ENCODE measurements at regions not wholly inside any gene's neighbourhood (a gene's known extent, or its start where the extent isn't known, plus 50 kb on each side); places are given as distances from the start of the nearest gene placed in this dataset.

DNA sequence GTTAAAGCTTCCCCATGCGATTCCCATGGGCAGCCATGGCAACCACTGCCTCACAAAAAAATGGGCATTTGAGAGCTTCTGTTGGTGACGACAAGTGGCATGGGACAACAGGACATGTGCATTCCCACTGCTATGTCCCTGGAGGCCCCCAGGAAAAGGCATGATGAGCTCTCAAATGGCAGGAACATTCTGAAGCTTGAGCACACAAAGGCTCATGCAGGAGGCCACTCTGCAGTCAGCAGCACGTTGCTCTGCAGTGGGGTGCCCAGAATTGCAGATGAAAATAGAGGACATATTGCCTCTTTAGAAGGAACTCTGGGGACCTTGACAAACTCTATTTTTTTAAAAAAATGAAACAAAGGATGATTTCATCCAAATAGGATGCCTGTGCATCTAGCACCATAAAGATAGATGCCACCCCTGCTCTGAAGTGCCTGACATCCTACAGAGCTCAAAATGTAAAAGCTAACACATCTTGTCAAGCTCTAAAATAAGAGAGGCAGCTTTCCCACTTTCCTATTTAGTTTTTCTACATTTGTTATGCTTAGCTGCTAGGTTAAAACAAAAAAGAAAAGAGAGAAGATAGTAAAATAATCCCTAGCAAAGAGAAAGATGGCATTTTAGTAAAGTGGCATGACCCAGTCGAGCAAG is 277.6 kb upstream of the ZC3H12C start:
- TF ChIP-seq, protein P1, sequence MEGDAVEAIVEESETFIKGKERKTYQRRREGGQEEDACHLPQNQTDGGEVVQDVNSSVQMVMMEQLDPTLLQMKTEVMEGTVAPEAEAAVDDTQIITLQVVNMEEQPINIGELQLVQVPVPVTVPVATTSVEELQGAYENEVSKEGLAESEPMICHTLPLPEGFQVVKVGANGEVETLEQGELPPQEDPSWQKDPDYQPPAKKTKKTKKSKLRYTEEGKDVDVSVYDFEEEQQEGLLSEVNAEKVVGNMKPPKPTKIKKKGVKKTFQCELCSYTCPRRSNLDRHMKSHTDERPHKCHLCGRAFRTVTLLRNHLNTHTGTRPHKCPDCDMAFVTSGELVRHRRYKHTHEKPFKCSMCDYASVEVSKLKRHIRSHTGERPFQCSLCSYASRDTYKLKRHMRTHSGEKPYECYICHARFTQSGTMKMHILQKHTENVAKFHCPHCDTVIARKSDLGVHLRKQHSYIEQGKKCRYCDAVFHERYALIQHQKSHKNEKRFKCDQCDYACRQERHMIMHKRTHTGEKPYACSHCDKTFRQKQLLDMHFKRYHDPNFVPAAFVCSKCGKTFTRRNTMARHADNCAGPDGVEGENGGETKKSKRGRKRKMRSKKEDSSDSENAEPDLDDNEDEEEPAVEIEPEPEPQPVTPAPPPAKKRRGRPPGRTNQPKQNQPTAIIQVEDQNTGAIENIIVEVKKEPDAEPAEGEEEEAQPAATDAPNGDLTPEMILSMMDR (IDR thresholded peaks at IDR 0.05) = no peak
- TF ChIP-seq POLR2A (IDR thresholded peaks at IDR 0.05) (no peak), POLR2AphosphoS5 (IDR thresholded peaks at IDR 0.05) (no peak)
